Neural progenitor cell (in vitro differentiated cells): ENCODE measurements at regions not wholly inside any gene's neighbourhood (a gene's known extent, or its start where the extent isn't known, plus 50 kb on each side); places are given as distances from the start of the nearest gene placed in this dataset.
"Not testable (repeated sequence)": the region's sequence is repeated elsewhere in the genome, so short reads cannot be mapped to it uniquely, and the experiment has no call there.

Experiments
- DNase-seq: peaks from one replicate; pipeline ENCODE4 v3.0.0-alpha.2; 2016; ENCODE audit warnings: low spot score
- H2AFZ ChIP-seq: fragments of 200-600 bp; sonication (generic); replicated peaks from 2 replicates; pipeline ENCODE4 v1.6.1; 2016; ENCODE audit warnings: antibody characterized with exemption
- H3F3A ChIP-seq: fragments of 200-600 bp; sonication (generic); 2 replicates; pipeline ENCODE4 v1.6.1; 2016; ENCODE audit warnings: antibody characterized with exemption, low read depth
- H3K27ac ChIP-seq: fragments of 200-600 bp; sonication (generic); 2 replicates; pipeline ENCODE4 v1.5.1; 2016; ENCODE audit warnings: mild to moderate bottlenecking
- H3K27me3 ChIP-seq: fragments of 200-600 bp; sonication (generic); 2 replicates; pipeline ENCODE4 v1.6.1; 2016; ENCODE audit warnings: mild to moderate bottlenecking, moderate library complexity
- H3K36me3 ChIP-seq: fragments of 200-600 bp; sonication (generic); 2 replicates; pipeline ENCODE4 v1.5.1; 2016
- H3K4me1 ChIP-seq: fragments of 200-600 bp; sonication (generic); 2 replicates; pipeline ENCODE4 v1.6.1; 2016; ENCODE audit warnings: mixed run types
- H3K4me2 ChIP-seq: fragments of 200-600 bp; sonication (generic); 2 replicates; pipeline ENCODE4 v1.6.1; 2016
- H3K4me3 ChIP-seq: fragments of 200-600 bp; sonication (generic); 2 replicates; pipeline ENCODE4 v1.5.1; 2016
- H3K79me2 ChIP-seq: fragments of 200-600 bp; sonication (generic); 2 replicates; pipeline ENCODE4 v1.6.1; 2016; ENCODE audit warnings: low read depth
- H3K9ac ChIP-seq: fragments of 200-600 bp; sonication (generic); 2 replicates; pipeline ENCODE4 v1.6.1; 2016
- H3K9me3 ChIP-seq: fragments of 200-600 bp; sonication (generic); 2 replicates; pipeline ENCODE4 v1.5.1; 2016; ENCODE audit warnings: low read depth
- H4K20me1 ChIP-seq: fragments of 200-600 bp; sonication (generic); 2 replicates; pipeline ENCODE4 v1.6.1; 2016; ENCODE audit warnings: low read depth
- H3K27ac Mint-ChIP-seq: 3 replicates; pipeline ENCODE4 v1.8.0; 2021; ENCODE audit warnings: mixed read lengths
- H3K27me3 Mint-ChIP-seq: 2 replicates; pipeline ENCODE4 v1.8.0; 2022; ENCODE audit warnings: low read depth, mild to moderate bottlenecking, inconsistent platforms, moderate library complexity, mixed read lengths; ENCODE audit not compliant: insufficient read depth
- H3K36me3 Mint-ChIP-seq: 3 replicates; pipeline ENCODE4 v1.8.0; 2021; ENCODE audit warnings: mixed read lengths
- H3K4me1 Mint-ChIP-seq: 3 replicates; pipeline ENCODE4 v1.8.0; 2021; ENCODE audit warnings: mixed read lengths
- H3K4me3 Mint-ChIP-seq: 3 replicates; pipeline ENCODE4 v1.8.0; 2021; ENCODE audit warnings: mild to moderate bottlenecking, moderate library complexity, mixed read lengths
- H3K9me3 Mint-ChIP-seq: 3 replicates; pipeline ENCODE4 v1.8.0; 2020; ENCODE audit warnings: mixed read lengths
- EZH2 ChIP-seq: fragments of 200-600 bp; sonication (generic); IDR thresholded peaks from 2 replicates; pipeline ENCODE4 v1.6.1; 2017; ENCODE audit warnings: antibody characterized with exemption, mild to moderate bottlenecking, moderate library complexity
- EZH2phosphoT487 ChIP-seq: fragments of 200-600 bp; sonication (generic); IDR thresholded peaks from 2 replicates; pipeline ENCODE4 v1.6.1; 2017; ENCODE audit warnings: antibody characterized with exemption
- TF ChIP-seq, protein P1 (sequence below): fragments of 200-600 bp; sonication (generic); IDR thresholded peaks from 2 replicates; pipeline ENCODE4 v1.5.1; 2017; ENCODE audit warnings: antibody characterized with exemption, mild to moderate bottlenecking

DNA sequence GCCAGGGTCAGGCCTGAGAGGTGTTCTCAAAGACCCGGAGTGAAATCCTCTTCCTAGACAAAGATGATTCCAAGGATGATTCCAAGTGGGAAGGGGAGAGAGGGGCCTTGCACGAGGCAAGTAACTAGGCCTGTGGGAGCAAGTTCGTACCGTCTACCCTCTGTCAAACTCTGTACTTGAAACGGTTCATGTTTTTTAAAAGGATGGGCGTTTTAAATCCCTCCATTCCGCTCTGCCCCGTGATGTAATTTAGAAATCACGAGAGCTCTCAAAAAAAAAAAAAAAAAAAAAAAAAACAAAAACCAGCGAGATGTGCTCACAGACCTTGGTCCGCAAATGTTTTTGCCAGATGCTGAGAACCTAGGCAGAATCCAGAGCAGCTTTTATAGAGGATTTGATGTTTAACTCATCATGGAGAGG, 114.7 kb upstream of the CARD11 start:
- Histone ChIP-seq H3K36me3 (no peaks in the 10 kb centered on the region), H3K9ac (no peak overlapping the region), H2AFZ (no peak overlapping the region), H3K27me3 (no peaks in the 10 kb centered on the region), H3K9me3 (no peaks in the 10 kb centered on the region), H3K27ac (no peak overlapping the region), H3K4me1 (no peaks in the 10 kb centered on the region), H3K4me3 (no peak overlapping the region), H3K4me2 (no peak overlapping the region), H3F3A (no peaks in the 10 kb centered on the region), H3K79me2 (no peaks in the 10 kb centered on the region), H4K20me1 (no peaks in the 10 kb centered on the region)
- no peak overlapping the region for H3K27ac Mint-ChIP-seq
- TF ChIP-seq, protein P1, sequence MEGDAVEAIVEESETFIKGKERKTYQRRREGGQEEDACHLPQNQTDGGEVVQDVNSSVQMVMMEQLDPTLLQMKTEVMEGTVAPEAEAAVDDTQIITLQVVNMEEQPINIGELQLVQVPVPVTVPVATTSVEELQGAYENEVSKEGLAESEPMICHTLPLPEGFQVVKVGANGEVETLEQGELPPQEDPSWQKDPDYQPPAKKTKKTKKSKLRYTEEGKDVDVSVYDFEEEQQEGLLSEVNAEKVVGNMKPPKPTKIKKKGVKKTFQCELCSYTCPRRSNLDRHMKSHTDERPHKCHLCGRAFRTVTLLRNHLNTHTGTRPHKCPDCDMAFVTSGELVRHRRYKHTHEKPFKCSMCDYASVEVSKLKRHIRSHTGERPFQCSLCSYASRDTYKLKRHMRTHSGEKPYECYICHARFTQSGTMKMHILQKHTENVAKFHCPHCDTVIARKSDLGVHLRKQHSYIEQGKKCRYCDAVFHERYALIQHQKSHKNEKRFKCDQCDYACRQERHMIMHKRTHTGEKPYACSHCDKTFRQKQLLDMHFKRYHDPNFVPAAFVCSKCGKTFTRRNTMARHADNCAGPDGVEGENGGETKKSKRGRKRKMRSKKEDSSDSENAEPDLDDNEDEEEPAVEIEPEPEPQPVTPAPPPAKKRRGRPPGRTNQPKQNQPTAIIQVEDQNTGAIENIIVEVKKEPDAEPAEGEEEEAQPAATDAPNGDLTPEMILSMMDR, result no peak
- H3K9me3 Mint-ChIP-seq, result peaks cover 20% of the 10 kb centered on the region
- H3K4me1 Mint-ChIP-seq, result peaks cover 27% of the 10 kb centered on the region
- H3K4me3 Mint-ChIP-seq, result no peak overlapping the region
- H3K27me3 Mint-ChIP-seq, result peaks cover 7% of the 10 kb centered on the region
- peaks cover 2% of the 10 kb centered on the region for H3K36me3 Mint-ChIP-seq
- DNase-seq, result no peak

DNA sequence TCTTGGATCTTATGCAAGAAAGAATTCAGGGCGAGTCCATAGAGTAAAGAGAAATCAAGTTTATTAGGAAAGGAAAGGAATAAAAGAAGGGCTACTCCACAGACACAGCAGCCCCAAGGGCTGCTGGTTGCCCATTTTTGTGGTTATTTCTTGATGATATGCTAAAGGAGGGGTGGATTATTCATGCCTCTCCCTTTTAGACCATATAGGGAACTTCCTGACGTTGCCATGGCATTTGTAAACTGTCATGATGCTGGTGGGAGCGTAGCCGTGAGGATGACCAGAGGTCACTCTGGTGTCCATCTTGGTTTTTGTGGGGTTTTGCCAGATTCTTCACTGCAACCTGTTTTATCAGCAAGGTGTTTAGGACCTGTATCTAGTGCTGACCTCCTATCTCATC, 115.4 kb upstream of the CARD11 start:
- peak overlapping the region; percentile 24 for H3K27ac Mint-ChIP-seq
- H3K4me1 Mint-ChIP-seq, result peaks cover 24% of the 10 kb centered on the region
- H3K9me3 ChIP-seq, result no peaks in the 10 kb centered on the region
- no peak overlapping the region for H2AFZ ChIP-seq
- no peaks in the 10 kb centered on the region for H3K36me3 ChIP-seq
- no peak overlapping the region for H3K4me3 ChIP-seq
- H4K20me1 ChIP-seq, result no peaks in the 10 kb centered on the region
- H3K4me1 ChIP-seq, result peaks cover 1% of the 10 kb centered on the region
- no peaks in the 10 kb centered on the region for H3K79me2 ChIP-seq
- H3F3A ChIP-seq, result no peaks in the 10 kb centered on the region
- no peaks in the 10 kb centered on the region for H3K27me3 ChIP-seq
- DNase-seq, result no peak
- no peak overlapping the region for H3K27ac ChIP-seq
- no peak for TF ChIP-seq EZH2
- TF ChIP-seq, protein P1, result no peak
- no peak for TF ChIP-seq EZH2phosphoT487
- peaks cover 7% of the 10 kb centered on the region for H3K27me3 Mint-ChIP-seq
- peaks cover 2% of the 10 kb centered on the region for H3K36me3 Mint-ChIP-seq
- H3K4me2 ChIP-seq, result no peak overlapping the region
- H3K4me3 Mint-ChIP-seq, result no peak overlapping the region
- peaks cover 22% of the 10 kb centered on the region for H3K9me3 Mint-ChIP-seq
- H3K9ac ChIP-seq, result no peak overlapping the region

DNA sequence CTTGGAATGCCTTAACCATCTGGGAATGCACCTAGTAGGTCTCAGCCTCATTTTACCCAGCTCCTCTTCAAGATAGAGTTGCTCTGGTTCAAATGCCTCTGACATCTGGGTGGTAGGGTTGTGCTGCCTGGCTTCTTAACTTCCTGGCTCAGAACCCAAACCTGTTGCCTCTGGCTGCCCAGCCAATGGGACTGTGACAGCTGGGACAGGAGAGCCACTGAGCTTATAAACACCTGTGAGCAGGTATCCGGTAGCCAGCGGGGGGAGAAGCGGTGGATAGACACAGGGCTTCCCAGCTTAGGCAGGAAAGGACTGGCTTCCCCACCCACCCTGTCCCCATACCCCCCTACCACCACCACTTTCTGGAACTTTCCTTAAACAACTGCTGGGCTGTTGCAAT, 115.8 kb upstream of the CARD11 start:
- Mint-ChIP-seq H3K36me3 (peaks cover 2% of the 10 kb centered on the region), H3K27ac (no peak overlapping the region), H3K4me1 (peaks cover 28% of the 10 kb centered on the region), H3K9me3 (peaks cover 25% of the 10 kb centered on the region), H3K27me3 (peaks cover 7% of the 10 kb centered on the region), H3K4me3 (no peak overlapping the region)
- no peak overlapping the region for H3K4me2 ChIP-seq
- no peak overlapping the region for H3K9ac ChIP-seq
- H3F3A ChIP-seq, result no peaks in the 10 kb centered on the region
- no peak overlapping the region for H2AFZ ChIP-seq
- H3K4me3 ChIP-seq, result no peak overlapping the region
- H3K27me3 ChIP-seq, result no peaks in the 10 kb centered on the region
- H3K9me3 ChIP-seq, result no peaks in the 10 kb centered on the region
- no peaks in the 10 kb centered on the region for H4K20me1 ChIP-seq
- H3K36me3 ChIP-seq, result no peaks in the 10 kb centered on the region
- no peak overlapping the region for H3K27ac ChIP-seq
- no peaks in the 10 kb centered on the region for H3K79me2 ChIP-seq
- H3K4me1 ChIP-seq, result peaks cover 5% of the 10 kb centered on the region
- no peak for DNase-seq
- TF ChIP-seq EZH2 (no peak), EZH2phosphoT487 (no peak)
- TF ChIP-seq, protein P1, result no peak

DNA sequence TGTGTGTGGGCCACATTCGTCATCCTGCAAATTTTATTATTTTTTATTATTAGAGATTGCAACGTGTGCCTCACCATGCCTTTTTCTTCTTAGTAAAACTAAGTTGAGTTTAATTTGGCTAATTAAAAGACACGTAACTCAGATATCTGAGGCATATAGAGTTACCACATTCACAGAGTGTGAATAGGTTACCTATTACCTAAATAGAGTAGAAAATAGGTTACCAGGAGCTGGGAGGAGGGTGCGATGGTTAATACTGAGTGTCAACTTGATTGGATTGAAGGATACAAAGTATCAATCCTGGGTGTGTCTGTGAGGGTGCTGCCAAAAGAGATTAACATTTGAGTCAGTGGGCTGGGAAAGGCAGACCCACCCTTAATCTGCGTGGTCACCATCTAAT, 116.3 kb upstream of the CARD11 start:
- H3K27ac Mint-ChIP-seq, H3K36me3 ChIP-seq, H2AFZ ChIP-seq, H3K79me2 ChIP-seq, H3K9ac ChIP-seq, H3K27me3 ChIP-seq, H3K4me2 ChIP-seq, H3K27me3 Mint-ChIP-seq, H3K4me3 Mint-ChIP-seq, H3K27ac ChIP-seq, H3K36me3 Mint-ChIP-seq, H4K20me1 ChIP-seq, H3K4me3 ChIP-seq, H3F3A ChIP-seq, DNase-seq, H3K9me3 ChIP-seq: not testable (repeated sequence)
- Mint-ChIP-seq H3K4me1 (peaks cover 29% of the 10 kb centered on the region), H3K9me3 (peaks cover 20% of the 10 kb centered on the region)
- peaks cover 10% of the 10 kb centered on the region for H3K4me1 ChIP-seq
